ENCODE measurements at regions not wholly inside any gene's neighbourhood (a gene's known extent, or its start where the extent isn't known, plus 50 kb on each side); places are given as distances from the start of the nearest gene placed in this dataset.

GRCh38 chrX:142134533-142134932 lies 70.6 kb downstream of the MAGEC2 start:
- Mint-ChIP-seq H3K4me3 (no peak overlapping the region), H3K9me3 (peaks cover 17% of the 10 kb centered on the region), H3K36me3 (ENCODE audit: low read depth) (peaks cover 7% of the 10 kb centered on the region; the same call in 2 of the 3 replicates), H3K27me3 (ENCODE audit: insufficient read depth, low read depth, poor library complexity) (no peaks in the 10 kb centered on the region), H3K4me1 (no peaks in the 10 kb centered on the region), H3K27ac (no peak overlapping the region)
- no peaks in the 10 kb centered on the region for H3F3A ChIP-seq (replicated peaks; ENCODE audit: low read depth)
- TF ChIP-seq, protein P1, sequence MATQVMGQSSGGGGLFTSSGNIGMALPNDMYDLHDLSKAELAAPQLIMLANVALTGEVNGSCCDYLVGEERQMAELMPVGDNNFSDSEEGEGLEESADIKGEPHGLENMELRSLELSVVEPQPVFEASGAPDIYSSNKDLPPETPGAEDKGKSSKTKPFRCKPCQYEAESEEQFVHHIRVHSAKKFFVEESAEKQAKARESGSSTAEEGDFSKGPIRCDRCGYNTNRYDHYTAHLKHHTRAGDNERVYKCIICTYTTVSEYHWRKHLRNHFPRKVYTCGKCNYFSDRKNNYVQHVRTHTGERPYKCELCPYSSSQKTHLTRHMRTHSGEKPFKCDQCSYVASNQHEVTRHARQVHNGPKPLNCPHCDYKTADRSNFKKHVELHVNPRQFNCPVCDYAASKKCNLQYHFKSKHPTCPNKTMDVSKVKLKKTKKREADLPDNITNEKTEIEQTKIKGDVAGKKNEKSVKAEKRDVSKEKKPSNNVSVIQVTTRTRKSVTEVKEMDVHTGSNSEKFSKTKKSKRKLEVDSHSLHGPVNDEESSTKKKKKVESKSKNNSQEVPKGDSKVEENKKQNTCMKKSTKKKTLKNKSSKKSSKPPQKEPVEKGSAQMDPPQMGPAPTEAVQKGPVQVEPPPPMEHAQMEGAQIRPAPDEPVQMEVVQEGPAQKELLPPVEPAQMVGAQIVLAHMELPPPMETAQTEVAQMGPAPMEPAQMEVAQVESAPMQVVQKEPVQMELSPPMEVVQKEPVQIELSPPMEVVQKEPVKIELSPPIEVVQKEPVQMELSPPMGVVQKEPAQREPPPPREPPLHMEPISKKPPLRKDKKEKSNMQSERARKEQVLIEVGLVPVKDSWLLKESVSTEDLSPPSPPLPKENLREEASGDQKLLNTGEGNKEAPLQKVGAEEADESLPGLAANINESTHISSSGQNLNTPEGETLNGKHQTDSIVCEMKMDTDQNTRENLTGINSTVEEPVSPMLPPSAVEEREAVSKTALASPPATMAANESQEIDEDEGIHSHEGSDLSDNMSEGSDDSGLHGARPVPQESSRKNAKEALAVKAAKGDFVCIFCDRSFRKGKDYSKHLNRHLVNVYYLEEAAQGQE (IDR thresholded peaks at IDR 0.05; ENCODE audit: unreplicated experiment): no peak
- TF ChIP-seq EZH2 (IDR thresholded peaks at IDR 0.05; ENCODE audit: low read depth, unreplicated experiment): no peak
- TF ChIP-seq STAT1 (IDR thresholded peaks at IDR 0.05; ENCODE audit: unreplicated experiment): no peak
- TF ChIP-seq JUNB (IDR thresholded peaks at IDR 0.05; ENCODE audit: unreplicated experiment): no peak
- TF ChIP-seq ETS1 (IDR thresholded peaks at IDR 0.05): no peak
- TF ChIP-seq ZNF331 (CRISPR knock-in tag; IDR thresholded peaks at IDR 0.05; ENCODE audit: low read depth): no peak
- TF ChIP-seq, protein P2, sequence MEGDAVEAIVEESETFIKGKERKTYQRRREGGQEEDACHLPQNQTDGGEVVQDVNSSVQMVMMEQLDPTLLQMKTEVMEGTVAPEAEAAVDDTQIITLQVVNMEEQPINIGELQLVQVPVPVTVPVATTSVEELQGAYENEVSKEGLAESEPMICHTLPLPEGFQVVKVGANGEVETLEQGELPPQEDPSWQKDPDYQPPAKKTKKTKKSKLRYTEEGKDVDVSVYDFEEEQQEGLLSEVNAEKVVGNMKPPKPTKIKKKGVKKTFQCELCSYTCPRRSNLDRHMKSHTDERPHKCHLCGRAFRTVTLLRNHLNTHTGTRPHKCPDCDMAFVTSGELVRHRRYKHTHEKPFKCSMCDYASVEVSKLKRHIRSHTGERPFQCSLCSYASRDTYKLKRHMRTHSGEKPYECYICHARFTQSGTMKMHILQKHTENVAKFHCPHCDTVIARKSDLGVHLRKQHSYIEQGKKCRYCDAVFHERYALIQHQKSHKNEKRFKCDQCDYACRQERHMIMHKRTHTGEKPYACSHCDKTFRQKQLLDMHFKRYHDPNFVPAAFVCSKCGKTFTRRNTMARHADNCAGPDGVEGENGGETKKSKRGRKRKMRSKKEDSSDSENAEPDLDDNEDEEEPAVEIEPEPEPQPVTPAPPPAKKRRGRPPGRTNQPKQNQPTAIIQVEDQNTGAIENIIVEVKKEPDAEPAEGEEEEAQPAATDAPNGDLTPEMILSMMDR (conservative IDR thresholded peaks at IDR 0.05; ENCODE audit: low read depth in 2 of 2): no peak
- TF ChIP-seq NANOG (IDR thresholded peaks at IDR 0.05; ENCODE audit: borderline replicate concordance): no peak
- TF ChIP-seq POLR2AphosphoS5 (IDR thresholded peaks at IDR 0.05; ENCODE audit: low read depth): no peak
- TF ChIP-seq ZNF114 (CRISPR knock-in tag; IDR thresholded peaks at IDR 0.05): no peak
- TF ChIP-seq CREB1 (CRISPR knock-in tag; IDR thresholded peaks at IDR 0.05; ENCODE audit: low read depth): no peak
- TF ChIP-seq, protein P3, sequence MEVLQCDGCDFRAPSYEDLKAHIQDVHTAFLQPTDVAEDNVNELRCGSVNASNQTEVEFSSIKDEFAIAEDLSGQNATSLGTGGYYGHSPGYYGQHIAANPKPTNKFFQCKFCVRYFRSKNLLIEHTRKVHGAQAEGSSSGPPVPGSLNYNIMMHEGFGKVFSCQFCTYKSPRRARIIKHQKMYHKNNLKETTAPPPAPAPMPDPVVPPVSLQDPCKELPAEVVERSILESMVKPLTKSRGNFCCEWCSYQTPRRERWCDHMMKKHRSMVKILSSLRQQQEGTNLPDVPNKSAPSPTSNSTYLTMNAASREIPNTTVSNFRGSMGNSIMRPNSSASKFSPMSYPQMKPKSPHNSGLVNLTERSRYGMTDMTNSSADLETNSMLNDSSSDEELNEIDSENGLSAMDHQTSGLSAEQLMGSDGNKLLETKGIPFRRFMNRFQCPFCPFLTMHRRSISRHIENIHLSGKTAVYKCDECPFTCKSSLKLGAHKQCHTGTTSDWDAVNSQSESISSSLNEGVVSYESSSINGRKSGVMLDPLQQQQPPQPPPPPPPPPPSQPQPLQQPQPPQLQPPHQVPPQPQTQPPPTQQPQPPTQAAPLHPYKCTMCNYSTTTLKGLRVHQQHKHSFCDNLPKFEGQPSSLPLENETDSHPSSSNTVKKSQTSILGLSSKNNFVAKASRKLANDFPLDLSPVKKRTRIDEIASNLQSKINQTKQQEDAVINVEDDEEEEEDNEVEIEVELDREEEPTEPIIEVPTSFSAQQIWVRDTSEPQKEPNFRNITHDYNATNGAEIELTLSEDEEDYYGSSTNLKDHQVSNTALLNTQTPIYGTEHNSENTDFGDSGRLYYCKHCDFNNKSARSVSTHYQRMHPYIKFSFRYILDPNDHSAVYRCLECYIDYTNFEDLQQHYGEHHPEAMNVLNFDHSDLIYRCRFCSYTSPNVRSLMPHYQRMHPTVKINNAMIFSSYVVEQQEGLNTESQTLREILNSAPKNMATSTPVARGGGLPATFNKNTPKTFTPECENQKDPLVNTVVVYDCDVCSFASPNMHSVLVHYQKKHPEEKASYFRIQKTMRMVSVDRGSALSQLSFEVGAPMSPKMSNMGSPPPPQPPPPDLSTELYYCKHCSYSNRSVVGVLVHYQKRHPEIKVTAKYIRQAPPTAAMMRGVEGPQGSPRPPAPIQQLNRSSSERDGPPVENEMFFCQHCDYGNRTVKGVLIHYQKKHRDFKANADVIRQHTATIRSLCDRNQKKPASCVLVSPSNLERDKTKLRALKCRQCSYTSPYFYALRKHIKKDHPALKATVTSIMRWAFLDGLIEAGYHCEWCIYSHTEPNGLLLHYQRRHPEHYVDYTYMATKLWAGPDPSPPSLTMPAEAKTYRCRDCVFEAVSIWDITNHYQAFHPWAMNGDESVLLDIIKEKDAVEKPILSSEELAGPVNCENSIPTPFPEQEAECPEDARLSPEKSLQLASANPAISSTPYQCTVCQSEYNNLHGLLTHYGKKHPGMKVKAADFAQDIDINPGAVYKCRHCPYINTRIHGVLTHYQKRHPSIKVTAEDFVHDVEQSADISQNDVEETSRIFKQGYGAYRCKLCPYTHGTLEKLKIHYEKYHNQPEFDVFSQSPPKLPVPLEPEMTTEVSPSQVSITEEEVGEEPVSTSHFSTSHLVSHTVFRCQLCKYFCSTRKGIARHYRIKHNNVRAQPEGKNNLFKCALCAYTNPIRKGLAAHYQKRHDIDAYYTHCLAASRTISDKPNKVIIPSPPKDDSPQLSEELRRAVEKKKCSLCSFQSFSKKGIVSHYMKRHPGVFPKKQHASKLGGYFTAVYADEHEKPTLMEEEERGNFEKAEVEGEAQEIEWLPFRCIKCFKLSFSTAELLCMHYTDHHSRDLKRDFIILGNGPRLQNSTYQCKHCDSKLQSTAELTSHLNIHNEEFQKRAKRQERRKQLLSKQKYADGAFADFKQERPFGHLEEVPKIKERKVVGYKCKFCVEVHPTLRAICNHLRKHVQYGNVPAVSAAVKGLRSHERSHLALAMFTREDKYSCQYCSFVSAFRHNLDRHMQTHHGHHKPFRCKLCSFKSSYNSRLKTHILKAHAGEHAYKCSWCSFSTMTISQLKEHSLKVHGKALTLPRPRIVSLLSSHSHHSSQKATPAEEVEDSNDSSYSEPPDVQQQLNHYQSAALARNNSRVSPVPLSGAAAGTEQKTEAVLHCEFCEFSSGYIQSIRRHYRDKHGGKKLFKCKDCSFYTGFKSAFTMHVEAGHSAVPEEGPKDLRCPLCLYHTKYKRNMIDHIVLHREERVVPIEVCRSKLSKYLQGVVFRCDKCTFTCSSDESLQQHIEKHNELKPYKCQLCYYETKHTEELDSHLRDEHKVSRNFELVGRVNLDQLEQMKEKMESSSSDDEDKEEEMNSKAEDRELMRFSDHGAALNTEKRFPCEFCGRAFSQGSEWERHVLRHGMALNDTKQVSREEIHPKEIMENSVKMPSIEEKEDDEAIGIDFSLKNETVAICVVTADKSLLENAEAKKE (CRISPR knock-in tag; IDR thresholded peaks at IDR 0.05): no peak
- no peak for TF ChIP-seq EZH2phosphoT487 (IDR thresholded peaks at IDR 0.05; ENCODE audit: unreplicated experiment)
- no peaks in the 10 kb centered on the region for H3K79me2 ChIP-seq (replicated peaks; ENCODE audit: insufficient read depth)
- H3K27ac ChIP-seq (ENCODE audit: low read depth): no peak overlapping the region
- no peaks in the 10 kb centered on the region; the same call in 1 of the 2 replicates for H3K36me3 ChIP-seq (ENCODE audit: insufficient read depth)
- DNase-seq (ENCODE audit: low spot score) (no peak), ATAC-seq (no peak)
- H3K4me2 ChIP-seq: no peak overlapping the region
- H3K27me3 ChIP-seq (ENCODE audit: insufficient read depth): no peaks in the 10 kb centered on the region
- H2AFZ ChIP-seq: no peak overlapping the region
- no peaks in the 10 kb centered on the region for H4K20me1 ChIP-seq (replicated peaks; ENCODE audit: insufficient read depth)
- no peak overlapping the region for H3K4me3 ChIP-seq
- H3K9me2 ChIP-seq (ENCODE audit: insufficient read depth): no peaks in the 10 kb centered on the region
- no peaks in the 10 kb centered on the region for H3K4me1 ChIP-seq (ENCODE audit: insufficient read depth)

All from GM23338 (cell line).